Activated T-helper 1 cell treated with anti-CD3 and anti-CD28 coated beads, Interleukin-12 subunit alpha, Interleukin-12 subunit beta, Interleukin-2, Interleukin-4 antibody, amounts not matched to agents 30 ng/mL and 10 ng/mL and 1 ng/mL, durations not matched to agents 14 hours and 24 hours and 36 hours (primary cell): ENCODE measurements at regions not wholly inside any gene's neighbourhood (a gene's known extent, or its start where the extent isn't known, plus 50 kb on each side); places are given as distances from the start of the nearest gene placed in this dataset.

Experiments
- DNase-seq: peaks from one replicate; pipeline ENCODE4 v3.0.0; 2021; ENCODE audit warnings: low spot score
- H3K27ac Mint-ChIP-seq: one replicate; pipeline ENCODE4 v1.8.0; 2021; ENCODE audit warnings: mild to moderate bottlenecking, mixed read lengths
- H3K27me3 Mint-ChIP-seq: one replicate; pipeline ENCODE4 v1.8.0; 2022; ENCODE audit warnings: mild to moderate bottlenecking, moderate library complexity, mixed read lengths; ENCODE audit not compliant: insufficient read depth
- H3K36me3 Mint-ChIP-seq: one replicate; pipeline ENCODE4 v1.8.0; 2021; ENCODE audit warnings: low read depth, mixed read lengths
- H3K4me1 Mint-ChIP-seq: one replicate; pipeline ENCODE4 v1.8.0; 2021; ENCODE audit warnings: low read depth, mixed read lengths
- H3K4me3 Mint-ChIP-seq: one replicate; pipeline ENCODE4 v1.8.0; 2021; ENCODE audit warnings: mild to moderate bottlenecking, moderate library complexity, mixed read lengths
- H3K9me3 Mint-ChIP-seq: one replicate; pipeline ENCODE4 v1.8.0; 2021; ENCODE audit warnings: mixed read lengths
- intact Hi-C: fragments of 100-400 bp; cut with micrococcal nuclease; formaldehyde crosslinking; loops from one replicate; pipeline ENCODE4 v1.15.1; 2024

DNA sequence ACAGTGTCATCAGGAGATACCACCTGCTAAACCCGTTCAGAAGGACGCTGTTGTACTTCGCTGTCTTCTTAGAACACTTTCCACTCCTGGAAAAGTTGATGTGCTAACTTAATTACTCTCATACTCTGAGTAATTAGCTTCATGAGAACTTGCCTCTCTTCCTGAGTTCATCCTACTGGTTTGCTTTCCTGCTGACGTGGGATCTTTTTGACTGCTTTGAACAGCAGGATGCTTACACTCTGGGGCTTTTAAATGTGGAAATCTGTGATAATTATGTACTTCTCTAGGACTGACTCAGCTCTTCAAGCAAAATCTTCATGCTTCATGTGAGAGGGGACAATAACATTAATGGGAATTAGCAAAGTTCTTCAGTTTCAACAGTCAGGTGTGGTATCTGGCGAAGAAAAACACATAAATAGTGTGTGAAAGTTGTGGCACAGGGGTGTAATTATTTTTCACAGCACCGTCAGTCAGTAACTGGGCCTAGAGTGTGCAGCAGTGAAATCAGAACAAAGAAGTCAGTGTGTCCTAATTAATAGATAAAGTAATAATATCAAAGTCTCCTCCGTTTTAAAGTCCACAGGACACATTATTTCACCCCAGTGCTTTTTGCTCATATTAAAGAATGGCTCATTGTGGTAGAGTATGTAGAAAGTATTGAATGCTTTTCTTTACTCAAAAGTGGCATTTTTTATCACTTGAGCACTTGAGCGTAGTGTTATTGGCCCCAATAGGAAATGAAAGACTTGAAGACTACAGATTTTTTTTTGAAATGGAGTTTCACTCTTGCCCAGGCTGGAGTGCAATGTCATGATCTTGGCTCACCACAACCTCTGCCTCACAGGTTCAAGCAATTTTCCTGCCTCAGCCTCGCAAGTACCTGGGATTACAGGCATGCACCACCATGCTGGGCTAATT lies 140.9 kb upstream of the DMRT1 start:
- DNase-seq, result no peak
- Mint-ChIP-seq H3K9me3 (no peaks in the 10 kb centered on the region), H3K36me3 (no peaks in the 10 kb centered on the region), H3K27me3 (peaks cover 21% of the 10 kb centered on the region), H3K27ac (no peak overlapping the region), H3K4me1 (no peaks in the 10 kb centered on the region), H3K4me3 (no peak overlapping the region)
- intact Hi-C loops, result no loop called here

DNA sequence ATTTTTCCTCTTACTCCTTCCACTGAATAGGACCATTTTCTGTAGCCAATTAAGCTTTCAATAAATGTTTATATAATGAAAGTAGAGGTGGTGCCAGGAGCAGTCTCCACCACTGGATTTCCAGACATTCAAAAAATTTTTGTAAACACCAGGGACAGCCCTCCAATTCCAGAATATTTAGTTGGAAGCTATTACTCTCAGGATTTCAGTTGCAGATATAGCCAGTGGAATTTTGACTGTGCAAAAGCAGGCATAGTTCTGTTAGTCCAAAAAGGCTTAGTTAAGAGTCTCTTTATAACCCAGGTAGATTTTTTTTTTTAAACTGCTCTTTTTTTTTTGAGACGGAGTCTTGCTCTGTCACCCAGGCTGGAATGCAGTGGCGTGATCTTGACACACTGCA lies 138.1 kb upstream of the DMRT1 start:
- peaks cover 24% of the 10 kb centered on the region for H3K27me3 Mint-ChIP-seq
- intact Hi-C loops, result no loop called here
- peaks cover 12% of the 10 kb centered on the region for H3K4me1 Mint-ChIP-seq
- H3K27ac Mint-ChIP-seq, result no peak overlapping the region
- H3K4me3 Mint-ChIP-seq, result no peak overlapping the region
- no peaks in the 10 kb centered on the region for H3K9me3 Mint-ChIP-seq
- no peak for DNase-seq
- H3K36me3 Mint-ChIP-seq, result no peaks in the 10 kb centered on the region

DNA sequence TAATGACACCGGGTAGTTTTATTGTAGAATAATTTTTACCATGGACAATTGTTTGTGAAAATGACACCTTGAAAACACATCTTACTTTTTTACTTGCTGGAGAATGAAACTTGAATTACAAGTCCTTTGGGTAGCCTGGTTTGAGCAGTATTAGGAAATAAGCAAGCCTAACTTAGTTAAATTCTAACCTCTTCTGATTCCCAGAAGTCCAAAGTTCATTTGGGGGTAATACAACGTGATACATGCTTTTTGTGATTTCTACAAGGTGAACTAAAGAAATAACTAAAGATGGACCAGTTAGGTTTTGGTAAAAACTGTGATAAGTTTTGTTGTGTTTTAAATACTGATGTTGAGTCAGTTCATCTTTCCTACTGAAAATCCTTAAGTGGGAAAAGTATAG lies 135.4 kb upstream of the DMRT1 start:
- Mint-ChIP-seq H3K36me3 (no peaks in the 10 kb centered on the region), H3K27ac (no peak overlapping the region), H3K27me3 (peaks cover 17% of the 10 kb centered on the region), H3K9me3 (no peaks in the 10 kb centered on the region), H3K4me3 (peak overlapping the region; percentile 86), H3K4me1 (peaks cover 12% of the 10 kb centered on the region)
- DNase-seq, result no peak
- intact Hi-C loops, result loop anchor here (2.0 to 5.0 kb wide), 2 partner anchors 27 to 46 kb away; no protein-coding TSS in a partner anchor

DNA sequence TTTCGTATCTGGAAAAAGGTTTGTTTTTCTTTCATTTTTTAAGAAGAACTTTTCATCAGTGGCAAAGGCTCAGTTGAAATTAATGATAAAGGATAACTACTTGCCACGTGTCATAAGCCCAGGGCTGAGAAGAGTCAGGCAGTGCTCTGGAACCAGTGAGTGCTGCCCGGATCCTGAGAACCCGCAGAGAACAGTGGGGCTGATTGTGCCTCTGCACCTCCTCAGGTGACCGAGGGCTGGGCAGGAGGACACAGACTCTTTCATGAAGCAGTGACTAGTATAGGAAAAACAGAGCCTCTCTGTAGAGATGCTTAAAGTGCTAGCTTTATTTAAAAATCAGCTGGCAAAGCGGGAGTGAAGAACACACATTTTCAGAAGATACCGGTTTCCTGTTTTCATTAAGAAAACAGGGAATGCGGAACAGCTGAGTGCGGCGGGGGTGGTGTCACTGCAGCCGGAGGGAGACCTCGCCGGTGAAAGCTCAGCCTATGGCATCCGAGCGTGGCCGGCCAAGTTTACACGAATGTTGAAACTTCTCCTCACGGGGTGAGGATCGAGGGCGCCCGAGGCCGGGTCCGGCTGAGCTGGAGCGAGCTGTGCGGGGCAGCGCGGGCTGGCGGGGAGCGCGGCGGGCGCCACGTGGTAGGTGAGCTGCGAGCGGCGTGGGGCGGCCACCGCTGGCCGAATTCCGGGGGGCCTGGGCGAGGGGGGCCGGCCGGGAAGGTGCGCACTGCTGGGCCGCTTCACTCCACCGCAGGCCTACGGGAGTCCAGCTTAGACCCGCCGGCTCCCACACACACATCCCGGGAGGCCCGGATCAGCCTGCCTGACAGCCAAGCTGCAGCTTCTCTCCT lies 134.7 kb upstream of the DMRT1 start:
- no peaks in the 10 kb centered on the region for H3K9me3 Mint-ChIP-seq
- peaks cover 10% of the 10 kb centered on the region for H3K27me3 Mint-ChIP-seq
- peak overlapping the region; percentile 79 for H3K27ac Mint-ChIP-seq
- peak; percentile 9 for DNase-seq
- intact Hi-C loops, result loop anchor here (2.0 to 5.0 kb wide), 2 partner anchors 28 to 45 kb away; no protein-coding TSS in a partner anchor
- H3K4me1 Mint-ChIP-seq, result peaks cover 12% of the 10 kb centered on the region
- peak overlapping the region; percentile 86 for H3K4me3 Mint-ChIP-seq
- no peaks in the 10 kb centered on the region for H3K36me3 Mint-ChIP-seq

DNA sequence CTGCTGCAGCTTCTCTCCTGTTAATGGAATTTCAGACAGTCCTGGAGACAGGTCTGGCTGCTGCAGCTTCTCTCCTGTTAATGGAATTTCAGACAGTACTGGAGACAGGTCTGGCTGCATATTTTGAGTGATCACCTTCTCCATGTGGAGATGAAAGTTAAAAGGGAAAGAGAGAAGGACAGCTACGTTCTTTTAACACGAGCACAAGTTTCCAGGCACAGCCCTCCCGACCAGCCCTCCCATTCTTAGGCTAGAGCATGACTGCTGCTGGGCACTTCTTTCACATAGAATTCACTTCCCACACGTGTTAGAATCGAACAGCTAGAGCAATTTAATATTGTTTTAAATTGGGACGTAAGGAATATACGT lies 133.3 kb upstream of the DMRT1 start:
- peaks cover 12% of the 10 kb centered on the region for H3K4me1 Mint-ChIP-seq
- H3K27me3 Mint-ChIP-seq, result peaks cover 10% of the 10 kb centered on the region
- no peaks in the 10 kb centered on the region for H3K36me3 Mint-ChIP-seq
- intact Hi-C loops, result loop anchor here (5.0 kb wide), 1 partner anchor 44 kb away; no protein-coding TSS in a partner anchor
- H3K9me3 Mint-ChIP-seq, result no peaks in the 10 kb centered on the region
- no peak overlapping the region for H3K27ac Mint-ChIP-seq
- no peak for DNase-seq
- no peak overlapping the region for H3K4me3 Mint-ChIP-seq

DNA sequence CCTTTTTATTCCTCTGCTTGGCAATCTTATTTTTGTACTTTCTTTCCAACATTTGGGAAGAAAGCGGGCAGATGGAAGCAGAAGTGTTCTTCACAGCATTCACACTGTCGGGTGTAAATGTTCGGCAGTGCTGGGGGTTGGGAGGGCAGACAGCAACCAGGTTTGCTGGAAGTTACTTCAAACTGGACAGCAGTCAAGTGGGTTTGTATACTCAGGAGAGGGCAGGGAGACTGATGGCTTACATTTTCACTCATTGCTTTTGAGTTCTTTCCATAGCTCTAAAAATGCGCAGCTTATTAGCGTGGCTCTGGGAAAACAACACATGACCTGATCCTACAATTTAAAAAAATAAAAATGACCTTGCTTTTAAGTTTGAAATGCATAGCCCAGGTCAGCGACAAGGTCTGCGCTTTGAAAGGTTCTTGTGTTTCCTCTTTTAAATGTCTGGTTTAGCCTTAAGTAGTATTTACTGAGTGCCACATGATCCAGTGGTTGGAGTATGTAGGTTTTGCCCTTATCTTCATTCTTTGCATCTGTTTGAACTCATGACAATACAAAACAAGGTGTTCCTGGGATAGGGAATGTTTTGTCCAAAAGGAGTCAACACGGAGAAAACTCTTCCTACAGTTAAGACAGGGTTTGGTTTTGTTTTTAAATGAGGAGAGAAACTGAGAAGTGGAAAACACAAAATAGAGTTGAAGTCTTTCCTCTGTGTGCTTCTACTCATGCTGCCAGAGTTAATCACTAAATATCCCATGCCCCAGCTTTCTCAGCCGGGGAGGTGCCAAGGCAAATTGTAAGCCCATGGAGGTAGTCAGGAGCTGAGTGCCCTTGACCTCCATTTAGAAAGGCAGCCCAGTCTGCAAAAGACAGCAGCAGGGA lies 132.7 kb upstream of the DMRT1 start:
- H3K27ac Mint-ChIP-seq, result no peak overlapping the region
- H3K36me3 Mint-ChIP-seq, result no peaks in the 10 kb centered on the region
- H3K4me1 Mint-ChIP-seq, result peaks cover 12% of the 10 kb centered on the region
- DNase-seq, result no peak
- intact Hi-C loops, result loop anchor here (5.0 kb wide), 1 partner anchor 44 kb away; no protein-coding TSS in a partner anchor
- no peak overlapping the region for H3K4me3 Mint-ChIP-seq
- H3K9me3 Mint-ChIP-seq, result no peaks in the 10 kb centered on the region
- peaks cover 10% of the 10 kb centered on the region for H3K27me3 Mint-ChIP-seq

DNA sequence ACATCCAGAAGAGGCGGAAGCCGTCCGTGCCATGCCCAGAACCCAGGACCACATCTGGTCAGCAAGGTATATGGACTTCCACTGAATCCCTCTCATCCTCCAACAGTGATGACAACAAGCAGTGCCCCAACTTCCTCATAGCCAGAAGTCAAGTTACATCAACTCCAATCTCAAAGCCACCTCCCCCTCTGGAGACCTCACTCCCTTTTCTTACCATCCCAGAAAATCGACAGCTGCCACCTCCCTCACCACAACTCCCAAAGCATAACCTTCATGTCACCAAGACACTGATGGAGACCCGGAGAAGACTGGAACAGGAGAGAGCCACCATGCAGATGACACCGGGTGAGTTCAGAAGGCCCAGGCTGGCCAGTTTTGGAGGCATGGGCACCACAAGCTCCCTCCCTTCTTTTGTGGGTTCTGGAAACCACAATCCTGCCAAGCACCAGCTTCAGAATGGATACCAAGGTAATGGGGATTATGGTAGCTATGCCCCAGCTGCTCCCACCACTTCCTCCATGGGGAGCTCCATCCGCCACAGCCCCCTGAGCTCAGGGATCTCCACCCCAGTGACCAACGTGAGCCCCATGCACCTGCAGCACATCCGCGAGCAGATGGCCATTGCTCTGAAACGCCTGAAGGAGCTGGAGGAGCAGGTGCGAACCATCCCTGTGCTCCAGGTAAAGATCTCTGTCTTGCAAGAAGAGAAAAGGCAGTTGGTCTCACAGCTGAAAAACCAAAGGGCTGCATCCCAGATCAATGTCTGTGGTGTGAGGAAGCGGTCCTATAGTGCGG lies 130.3 kb upstream of the DMRT1 start:
- Mint-ChIP-seq H3K27me3 (peaks cover 11% of the 10 kb centered on the region), H3K4me1 (peaks cover 8% of the 10 kb centered on the region), H3K9me3 (no peaks in the 10 kb centered on the region), H3K36me3 (no peaks in the 10 kb centered on the region), H3K27ac (no peak overlapping the region), H3K4me3 (no peak overlapping the region)
- no peak for DNase-seq
- intact Hi-C loops, result no loop called here

DNA sequence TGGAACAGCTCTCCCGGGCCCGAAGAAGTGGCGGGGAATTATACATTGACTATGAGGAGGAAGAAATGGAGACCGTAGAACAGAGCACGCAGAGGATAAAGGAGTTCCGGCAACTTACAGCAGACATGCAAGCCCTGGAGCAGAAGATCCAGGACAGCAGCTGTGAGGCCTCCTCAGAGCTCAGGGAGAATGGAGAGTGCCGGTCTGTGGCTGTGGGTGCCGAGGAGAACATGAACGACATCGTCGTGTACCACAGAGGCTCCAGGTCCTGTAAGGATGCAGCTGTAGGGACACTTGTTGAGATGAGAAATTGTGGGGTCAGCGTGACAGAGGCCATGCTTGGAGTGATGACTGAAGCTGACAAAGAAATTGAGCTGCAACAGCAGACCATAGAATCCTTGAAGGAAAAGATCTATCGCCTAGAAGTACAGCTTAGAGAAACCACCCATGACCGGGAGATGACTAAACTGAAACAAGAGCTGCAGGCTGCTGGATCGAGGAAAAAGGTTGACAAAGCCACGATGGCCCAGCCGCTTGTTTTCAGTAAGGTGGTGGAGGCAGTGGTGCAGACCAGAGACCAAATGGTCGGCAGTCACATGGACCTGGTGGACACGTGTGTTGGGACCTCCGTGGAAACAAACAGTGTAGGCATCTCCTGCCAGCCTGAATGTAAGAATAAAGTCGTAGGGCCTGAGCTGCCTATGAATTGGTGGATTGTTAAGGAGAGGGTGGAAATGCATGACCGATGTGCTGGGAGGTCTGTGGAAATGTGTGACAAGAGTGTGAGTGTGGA lies 129.5 kb upstream of the DMRT1 start:
- Mint-ChIP-seq H3K9me3 (no peaks in the 10 kb centered on the region), H3K27ac (no peak overlapping the region), H3K27me3 (peaks cover 8% of the 10 kb centered on the region), H3K4me3 (no peak overlapping the region), H3K4me1 (peaks cover under 1% of the 10 kb centered on the region), H3K36me3 (no peaks in the 10 kb centered on the region)
- intact Hi-C loops, result no loop called here
- DNase-seq, result no peak

DNA sequence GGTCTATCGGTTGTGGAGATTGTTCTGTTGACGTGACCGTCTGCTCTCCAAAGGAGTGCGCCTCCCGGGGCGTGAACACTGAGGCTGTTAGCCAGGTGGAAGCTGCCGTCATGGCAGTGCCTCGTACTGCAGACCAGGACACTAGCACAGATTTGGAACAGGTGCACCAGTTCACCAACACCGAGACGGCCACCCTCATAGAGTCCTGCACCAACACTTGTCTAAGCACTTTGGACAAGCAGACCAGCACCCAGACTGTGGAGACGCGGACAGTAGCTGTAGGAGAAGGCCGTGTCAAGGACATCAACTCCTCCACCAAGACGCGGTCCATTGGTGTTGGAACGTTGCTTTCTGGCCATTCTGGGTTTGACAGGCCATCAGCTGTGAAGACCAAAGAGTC lies 128.9 kb upstream of the DMRT1 start:
- Mint-ChIP-seq H3K36me3 (no peaks in the 10 kb centered on the region), H3K9me3 (no peaks in the 10 kb centered on the region), H3K4me3 (no peak overlapping the region), H3K27ac (no peak overlapping the region), H3K27me3 (peaks cover 8% of the 10 kb centered on the region), H3K4me1 (no peaks in the 10 kb centered on the region)
- intact Hi-C loops, result no loop called here
- DNase-seq, result no peak

DNA sequence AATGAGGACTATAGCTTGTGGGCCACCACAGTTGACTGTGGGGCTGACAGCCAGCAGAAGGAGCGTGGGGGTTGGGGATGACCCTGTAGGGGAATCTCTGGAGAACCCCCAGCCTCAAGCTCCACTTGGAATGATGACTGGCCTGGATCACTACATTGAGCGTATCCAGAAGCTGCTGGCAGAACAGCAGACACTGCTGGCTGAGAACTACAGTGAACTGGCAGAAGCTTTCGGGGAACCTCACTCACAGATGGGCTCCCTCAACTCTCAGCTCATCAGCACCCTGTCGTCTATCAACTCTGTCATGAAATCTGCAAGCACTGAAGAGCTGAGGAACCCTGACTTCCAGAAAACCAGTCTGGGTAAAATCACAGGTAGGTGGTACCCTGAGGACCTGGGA lies 128.4 kb upstream of the DMRT1 start:
- H3K27me3 Mint-ChIP-seq, result peaks cover 8% of the 10 kb centered on the region
- H3K36me3 Mint-ChIP-seq, result no peaks in the 10 kb centered on the region
- no peak for DNase-seq
- no peaks in the 10 kb centered on the region for H3K4me1 Mint-ChIP-seq
- no peak overlapping the region for H3K4me3 Mint-ChIP-seq
- no peaks in the 10 kb centered on the region for H3K9me3 Mint-ChIP-seq
- intact Hi-C loops, result no loop called here
- no peak overlapping the region for H3K27ac Mint-ChIP-seq

DNA sequence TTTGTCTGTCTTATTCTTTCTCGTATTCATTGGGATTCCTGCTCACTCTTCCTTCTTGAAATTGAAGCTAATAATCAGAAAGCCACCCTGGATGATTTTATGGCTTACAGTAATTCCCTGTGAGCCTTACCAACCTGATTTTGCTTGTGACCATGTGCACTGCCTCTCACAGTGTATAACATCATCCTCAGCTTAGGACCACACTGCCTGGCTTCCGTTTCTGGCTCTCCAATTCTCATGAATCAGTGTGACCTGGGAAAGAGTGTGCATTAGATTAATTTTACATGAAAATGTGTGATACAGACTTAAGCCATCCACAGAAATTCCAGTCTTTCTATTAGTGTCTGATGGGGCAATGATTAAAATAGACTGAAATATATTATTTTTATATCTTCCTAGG lies 126.8 kb upstream of the DMRT1 start:
- no peaks in the 10 kb centered on the region for H3K36me3 Mint-ChIP-seq
- intact Hi-C loops, result no loop called here
- no peak for DNase-seq
- H3K4me1 Mint-ChIP-seq, result no peaks in the 10 kb centered on the region
- H3K27me3 Mint-ChIP-seq, result peaks cover 1% of the 10 kb centered on the region
- H3K27ac Mint-ChIP-seq, result no peak overlapping the region
- H3K9me3 Mint-ChIP-seq, result no peaks in the 10 kb centered on the region
- no peak overlapping the region for H3K4me3 Mint-ChIP-seq
